MM.1S (cell line): ENCODE measurements at regions not wholly inside any gene's neighbourhood (a gene's known extent, or its start where the extent isn't known, plus 50 kb on each side); places are given as distances from the start of the nearest gene placed in this dataset.

Source experiments
- DNase-seq: peaks from one replicate; pipeline ENCODE4 v3.0.0-alpha.2; 2015
- H2AFZ ChIP-seq: fragments of 300-600 bp; sonication (generic); 2 replicates; pipeline ENCODE4 v1.6.0; 2016; ENCODE audit warnings: antibody characterized with exemption, low read length
- H3F3A ChIP-seq: fragments of 300-600 bp; sonication (generic); 2 replicates; pipeline ENCODE4 v1.6.1; 2016; ENCODE audit warnings: mild to moderate bottlenecking, antibody characterized with exemption, low read length, moderate library complexity, mixed read lengths; ENCODE audit not compliant: insufficient read depth
- H3K27ac ChIP-seq: fragments of 300-600 bp; sonication (generic); 2 replicates; pipeline ENCODE4 v1.5.1; 2016; ENCODE audit warnings: mild to moderate bottlenecking, low read length
- H3K27me3 ChIP-seq: fragments of 300-600 bp; sonication (generic); replicated peaks from 2 replicates; pipeline ENCODE4 v1.6.0; 2016; ENCODE audit warnings: low read length; ENCODE audit not compliant: insufficient read depth
- H3K36me3 ChIP-seq: fragments of 300-600 bp; sonication (generic); replicated peaks from 2 replicates; pipeline ENCODE4 v1.6.1; 2016; ENCODE audit warnings: mild to moderate bottlenecking, low read length, mixed read lengths; ENCODE audit not compliant: insufficient read depth
- H3K4me1 ChIP-seq: fragments of 300-600 bp; sonication (generic); 2 replicates; pipeline ENCODE4 v1.6.1; 2016; ENCODE audit warnings: low read length, mixed read lengths
- H3K4me2 ChIP-seq: fragments of 300-600 bp; sonication (generic); 2 replicates; pipeline ENCODE4 v1.6.0; 2016; ENCODE audit warnings: low read depth, low read length
- H3K4me3 ChIP-seq: fragments of 300-600 bp; sonication (generic); 2 replicates; pipeline ENCODE4 v1.5.1; 2016; ENCODE audit warnings: low read length, mixed read lengths
- H3K79me2 ChIP-seq: fragments of 300-600 bp; sonication (generic); 2 replicates; pipeline ENCODE4 v1.6.1; 2016; ENCODE audit warnings: mixed run types, low read length, mixed read lengths
- H3K9ac ChIP-seq: fragments of 300-600 bp; sonication (generic); 2 replicates; pipeline ENCODE4 v1.6.1; 2016; ENCODE audit warnings: low read length, mixed read lengths
- H3K9me2 ChIP-seq: fragments of 300-600 bp; sonication (generic); replicated peaks from 2 replicates; pipeline ENCODE4 v1.6.1; 2016; ENCODE audit warnings: mild to moderate bottlenecking, low read length, mixed read lengths; ENCODE audit not compliant: insufficient read depth
- H3K9me3 ChIP-seq: fragments of 300-600 bp; sonication (generic); replicated peaks from 2 replicates; pipeline ENCODE4 v1.6.1; 2016; ENCODE audit warnings: mild to moderate bottlenecking, low read length, mixed read lengths; ENCODE audit not compliant: insufficient read depth
- H4K20me1 ChIP-seq: fragments of 300-600 bp; sonication (generic); 2 replicates; pipeline ENCODE4 v1.6.1; 2016; ENCODE audit warnings: mild to moderate bottlenecking, low read length, moderate library complexity, mixed read lengths; ENCODE audit not compliant: insufficient read depth
- EZH2 ChIP-seq: fragments of 300-600 bp; sonication (generic); optimal IDR thresholded peaks from 2 replicates; pipeline ENCODE3; 2017; ENCODE audit warnings: low read depth, mild to moderate bottlenecking, antibody characterized with exemption, low read length, mixed read lengths
- EZH2phosphoT487 ChIP-seq: fragments of 300-600 bp; sonication (generic); IDR thresholded peaks from 2 replicates; pipeline ENCODE4 v1.6.1; 2018; ENCODE audit warnings: antibody characterized with exemption, low read length
- TF ChIP-seq, protein P1 (sequence below): fragments of 300-600 bp; sonication (generic); IDR thresholded peaks from 2 replicates; pipeline ENCODE4 v1.5.1; 2016; ENCODE audit warnings: antibody characterized with exemption, low read length, mixed read lengths

DNA sequence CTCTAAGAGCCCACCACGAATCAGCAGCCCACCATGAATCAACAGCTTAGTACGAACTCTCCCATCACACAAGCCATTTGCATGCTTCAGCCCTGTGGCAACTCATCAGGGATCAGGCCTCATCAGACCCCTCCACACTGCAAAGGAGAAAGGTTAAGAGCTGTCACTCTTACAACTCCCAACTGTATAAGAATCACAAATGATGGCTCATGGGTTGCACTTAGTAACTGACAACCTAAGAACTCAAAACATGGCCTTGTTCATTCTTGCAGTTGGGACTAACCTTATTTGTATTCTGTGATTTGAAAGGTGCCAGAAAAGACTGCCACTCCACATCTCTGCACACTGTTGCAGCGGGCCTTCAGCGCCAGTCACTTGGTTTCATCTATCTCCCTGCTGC is 149.1 kb upstream of the ZNF366 start:
- no peak for DNase-seq
- TF ChIP-seq EZH2, result no peak
- TF ChIP-seq, protein P1, sequence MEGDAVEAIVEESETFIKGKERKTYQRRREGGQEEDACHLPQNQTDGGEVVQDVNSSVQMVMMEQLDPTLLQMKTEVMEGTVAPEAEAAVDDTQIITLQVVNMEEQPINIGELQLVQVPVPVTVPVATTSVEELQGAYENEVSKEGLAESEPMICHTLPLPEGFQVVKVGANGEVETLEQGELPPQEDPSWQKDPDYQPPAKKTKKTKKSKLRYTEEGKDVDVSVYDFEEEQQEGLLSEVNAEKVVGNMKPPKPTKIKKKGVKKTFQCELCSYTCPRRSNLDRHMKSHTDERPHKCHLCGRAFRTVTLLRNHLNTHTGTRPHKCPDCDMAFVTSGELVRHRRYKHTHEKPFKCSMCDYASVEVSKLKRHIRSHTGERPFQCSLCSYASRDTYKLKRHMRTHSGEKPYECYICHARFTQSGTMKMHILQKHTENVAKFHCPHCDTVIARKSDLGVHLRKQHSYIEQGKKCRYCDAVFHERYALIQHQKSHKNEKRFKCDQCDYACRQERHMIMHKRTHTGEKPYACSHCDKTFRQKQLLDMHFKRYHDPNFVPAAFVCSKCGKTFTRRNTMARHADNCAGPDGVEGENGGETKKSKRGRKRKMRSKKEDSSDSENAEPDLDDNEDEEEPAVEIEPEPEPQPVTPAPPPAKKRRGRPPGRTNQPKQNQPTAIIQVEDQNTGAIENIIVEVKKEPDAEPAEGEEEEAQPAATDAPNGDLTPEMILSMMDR, result no peak
- TF ChIP-seq EZH2phosphoT487, result no peak
- Histone ChIP-seq H3K4me1 (no peaks in the 10 kb centered on the region), H2AFZ (no peak overlapping the region), H3K9me3 (no peaks in the 10 kb centered on the region), H3K9ac (no peak overlapping the region), H3K9me2 (no peaks in the 10 kb centered on the region), H3F3A (no peaks in the 10 kb centered on the region), H3K27ac (no peak overlapping the region), H3K4me3 (no peak overlapping the region), H3K36me3 (no peaks in the 10 kb centered on the region), H4K20me1 (no peaks in the 10 kb centered on the region), H3K27me3 (no peaks in the 10 kb centered on the region), H3K4me2 (no peak overlapping the region), H3K79me2 (no peaks in the 10 kb centered on the region)

DNA sequence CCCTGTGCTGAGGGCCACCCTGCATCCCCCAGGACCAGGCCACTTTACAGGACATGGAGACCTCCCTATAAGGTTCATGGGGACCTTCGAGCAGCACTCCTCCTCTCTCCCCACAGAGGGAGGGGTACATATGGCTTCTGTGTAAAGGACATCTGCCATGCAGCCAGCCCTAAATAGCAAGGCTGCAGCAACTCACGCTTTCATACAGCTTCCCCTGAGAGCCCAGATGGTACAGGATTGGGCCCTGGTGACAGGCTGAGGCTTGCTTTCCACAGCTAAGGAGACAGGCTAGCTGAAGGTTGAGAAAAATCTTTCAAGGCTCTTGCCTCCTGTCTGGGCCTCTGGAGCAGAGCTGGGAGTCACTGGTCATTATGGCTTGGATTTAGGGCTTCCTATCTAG is 147.0 kb upstream of the ZNF366 start:
- no peak for DNase-seq
- no peak overlapping the region for H3K4me2 ChIP-seq
- no peak for TF ChIP-seq EZH2phosphoT487
- TF ChIP-seq, protein P1, result no peak
- TF ChIP-seq EZH2, result no peak
- H3K9me2 ChIP-seq, result no peaks in the 10 kb centered on the region
- no peak overlapping the region for H2AFZ ChIP-seq
- no peaks in the 10 kb centered on the region for H3F3A ChIP-seq
- no peaks in the 10 kb centered on the region for H3K4me1 ChIP-seq
- no peaks in the 10 kb centered on the region for H3K79me2 ChIP-seq
- no peaks in the 10 kb centered on the region for H3K9me3 ChIP-seq
- no peaks in the 10 kb centered on the region for H3K36me3 ChIP-seq
- no peak overlapping the region for H3K9ac ChIP-seq
- no peak overlapping the region for H3K27ac ChIP-seq
- no peaks in the 10 kb centered on the region for H3K27me3 ChIP-seq
- H3K4me3 ChIP-seq, result no peak overlapping the region
- no peaks in the 10 kb centered on the region for H4K20me1 ChIP-seq

DNA sequence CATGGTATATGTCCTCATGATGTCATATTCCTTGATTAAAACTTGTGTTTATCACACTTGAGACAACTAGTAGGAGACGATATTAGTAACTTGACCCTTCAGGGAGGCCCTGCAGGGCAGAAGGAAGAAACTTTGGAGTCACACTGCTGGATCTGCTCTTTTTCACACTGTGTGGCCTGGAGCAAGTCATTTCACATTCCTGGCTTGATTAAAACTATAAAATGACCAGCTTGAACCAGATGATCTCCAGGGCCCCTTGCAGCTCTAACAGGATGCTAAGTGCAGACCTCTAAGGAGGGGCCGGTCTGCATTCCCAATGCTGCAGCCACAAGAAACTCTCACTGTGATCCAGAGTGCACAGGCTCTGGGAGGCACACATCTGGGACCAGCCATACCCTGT is 146.4 kb upstream of the ZNF366 start:
- no peak for TF ChIP-seq EZH2phosphoT487
- TF ChIP-seq EZH2, result no peak
- TF ChIP-seq, protein P1, result no peak
- no peaks in the 10 kb centered on the region for H3F3A ChIP-seq
- H3K36me3 ChIP-seq, result no peaks in the 10 kb centered on the region
- H3K4me2 ChIP-seq, result no peak overlapping the region
- no peak for DNase-seq
- no peaks in the 10 kb centered on the region for H3K79me2 ChIP-seq
- H3K27me3 ChIP-seq, result no peaks in the 10 kb centered on the region
- H3K9me3 ChIP-seq, result no peaks in the 10 kb centered on the region
- H3K27ac ChIP-seq, result no peak overlapping the region
- no peak overlapping the region for H3K4me3 ChIP-seq
- H3K9me2 ChIP-seq, result no peaks in the 10 kb centered on the region
- no peaks in the 10 kb centered on the region for H4K20me1 ChIP-seq
- H2AFZ ChIP-seq, result no peak overlapping the region
- H3K4me1 ChIP-seq, result no peaks in the 10 kb centered on the region
- no peak overlapping the region for H3K9ac ChIP-seq
